ENCODE measurements at regions not wholly inside any gene's neighbourhood (a gene's known extent, or its start where the extent isn't known, plus 50 kb on each side); places are given as distances from the start of the nearest gene placed in this dataset.

GRCh38 chr5:8383616-8384015 is 514.7 kb downstream of the MTRR start:
- Histone ChIP-seq H3K27me3 (replicated peaks; ENCODE audit: insufficient read depth) (no peaks in the 10 kb centered on the region), H3K36me3 (no peaks in the 10 kb centered on the region), H3K9me3 (no peaks in the 10 kb centered on the region), H3K4me1 (ENCODE audit: control insufficient read depth in 1 of 2, low read depth in 2 of 2) (no peaks in the 10 kb centered on the region), H3K4me3 (no peak overlapping the region), H3K27ac (no peak overlapping the region)
- ATAC-seq (ENCODE audit: insufficient number of reproducible peaks, low FRiP score, low read depth) (no peak), DNase-seq (ENCODE audit: low spot score) (no peak)
- TF ChIP-seq CTCF (IDR thresholded peaks at IDR 0.05) = no peak

- DNase-seq (ENCODE audit: low spot score) (no peak), ATAC-seq (ENCODE audit: insufficient number of reproducible peaks, low FRiP score, low read depth) (no peak)
- no peak for TF ChIP-seq CTCF (IDR thresholded peaks at IDR 0.05)
- H3K36me3 ChIP-seq = no peaks in the 10 kb centered on the region
- no peak overlapping the region for H3K4me3 ChIP-seq
- no peaks in the 10 kb centered on the region for H3K9me3 ChIP-seq
- no peaks in the 10 kb centered on the region for H3K4me1 ChIP-seq (ENCODE audit: control insufficient read depth in 1 of 2, low read depth in 2 of 2)
- H3K27me3 ChIP-seq (replicated peaks; ENCODE audit: insufficient read depth) = no peaks in the 10 kb centered on the region
- H3K27ac ChIP-seq = no peak overlapping the region
Observed at GRCh38 chr5:8386719-8387288, 517.9 kb downstream of the MTRR start.

GRCh38 chr5:8391911-8392310 is 523.0 kb downstream of the MTRR start:
- ATAC-seq (ENCODE audit: insufficient number of reproducible peaks, low FRiP score, low read depth) (no peak), DNase-seq (ENCODE audit: low spot score) (no peak)
- no peak for TF ChIP-seq CTCF (IDR thresholded peaks at IDR 0.05)
- no peaks in the 10 kb centered on the region for H3K9me3 ChIP-seq
- no peak overlapping the region for H3K27ac ChIP-seq
- no peak overlapping the region for H3K4me3 ChIP-seq
- H3K4me1 ChIP-seq (ENCODE audit: control insufficient read depth in 1 of 2, low read depth in 2 of 2) = no peaks in the 10 kb centered on the region
- H3K27me3 ChIP-seq (replicated peaks; ENCODE audit: insufficient read depth) = no peaks in the 10 kb centered on the region
- H3K36me3 ChIP-seq = no peaks in the 10 kb centered on the region

GRCh38 chr5:8393240-8393639 is 524.3 kb downstream of the MTRR start:
- no peak overlapping the region for H3K4me3 ChIP-seq

GRCh38 chr5:8394965-8395364 is 526.0 kb downstream of the MTRR start:
- H3K36me3 ChIP-seq = no peaks in the 10 kb centered on the region
- H3K27ac ChIP-seq = no peak overlapping the region
- DNase-seq (ENCODE audit: low spot score) = no peak
- H3K4me3 ChIP-seq = no peak overlapping the region
- H3K27me3 ChIP-seq (replicated peaks; ENCODE audit: insufficient read depth) = no peaks in the 10 kb centered on the region
- no peak for TF ChIP-seq CTCF (IDR thresholded peaks at IDR 0.05)
- no peaks in the 10 kb centered on the region for H3K4me1 ChIP-seq (ENCODE audit: control insufficient read depth in 1 of 2, low read depth in 2 of 2)
- no peak for ATAC-seq (ENCODE audit: insufficient number of reproducible peaks, low FRiP score, low read depth)
- no peaks in the 10 kb centered on the region for H3K9me3 ChIP-seq

More at GRCh38 chr5:8393240-8393639, 524.3 kb downstream of the MTRR start:
- no peak overlapping the region for H3K27ac ChIP-seq
- H3K27me3 ChIP-seq (replicated peaks; ENCODE audit: insufficient read depth) = no peaks in the 10 kb centered on the region
- H3K36me3 ChIP-seq = no peaks in the 10 kb centered on the region
- no peak for ATAC-seq (ENCODE audit: insufficient number of reproducible peaks, low FRiP score, low read depth)
- no peak for DNase-seq (ENCODE audit: low spot score)
- no peak for TF ChIP-seq CTCF (IDR thresholded peaks at IDR 0.05)
- no peaks in the 10 kb centered on the region for H3K9me3 ChIP-seq
- H3K4me1 ChIP-seq (ENCODE audit: control insufficient read depth in 1 of 2, low read depth in 2 of 2) = no peaks in the 10 kb centered on the region

Data from thoracic aorta (tissue), 2 donors.